SK-N-SH treated with all-trans-retinoic acid at 6 μM for 48 hours (cell line): ENCODE measurements at regions not wholly inside any gene's neighbourhood (a gene's known extent, or its start where the extent isn't known, plus 50 kb on each side); places are given as distances from the start of the nearest gene placed in this dataset.

Experiments
- ATAC-seq: fragments of 200-7000 bp; cut with Tn5 transposase; 3 replicates; pipeline ENCODE4 v1.9.1; 2020; ENCODE audit warnings: mild to moderate bottlenecking, moderate library complexity
- ARNTL ChIP-seq: fragments of 450-650 bp; formaldehyde crosslinking; IDR thresholded peaks from 2 replicates; pipeline ENCODE4 v1.5.0; 2020; ENCODE audit warnings: low read depth, mild to moderate bottlenecking, moderate library complexity, borderline replicate concordance
- BACH2 ChIP-seq: fragments of 250-450 bp; sonication (Bioruptor Pico); IDR thresholded peaks from 2 replicates; pipeline ENCODE4 v1.9.0; 2021; ENCODE audit warnings: mild to moderate bottlenecking, borderline replicate concordance
- CREB5 ChIP-seq: fragments of 250-450 bp; sonication (Bioruptor Pico); IDR thresholded peaks from 2 replicates; pipeline ENCODE4 v1.5.1; 2020; ENCODE audit warnings: low read depth, mild to moderate bottlenecking, moderate library complexity
- CSDC2 ChIP-seq: fragments of 250-450 bp; sonication (Bioruptor Pico); IDR thresholded peaks from 2 replicates; pipeline ENCODE4 v1.5.0; 2020; ENCODE audit warnings: mild to moderate bottlenecking, moderate library complexity
- CSRNP3 ChIP-seq: fragments of 250-450 bp; sonication (Bioruptor Pico); IDR thresholded peaks from 2 replicates; pipeline ENCODE4 v1.5.1; 2021; ENCODE audit warnings: mild to moderate bottlenecking, moderate library complexity
- ESRRG ChIP-seq: fragments of 250-450 bp; sonication (Bioruptor Pico); IDR thresholded peaks from 2 replicates; pipeline ENCODE4 v1.6.1; 2021; ENCODE audit warnings: mild to moderate bottlenecking
- GLIS3 ChIP-seq: fragments of 250-450 bp; sonication (Bioruptor Pico); IDR thresholded peaks from 2 replicates; pipeline ENCODE4 v1.5.0; 2020; ENCODE audit warnings: mild to moderate bottlenecking, moderate library complexity
- ISL1 ChIP-seq: fragments of 250-450 bp; sonication (Bioruptor Pico); IDR thresholded peaks from 2 replicates; pipeline ENCODE4 v2.1.2; 2022; ENCODE audit warnings: mild to moderate bottlenecking, moderate library complexity
- OSR1 ChIP-seq: fragments of 250-450 bp; sonication (Bioruptor Pico); IDR thresholded peaks from 2 replicates; pipeline ENCODE4 v1.8.0; 2022; ENCODE audit warnings: moderate library complexity, mild to moderate bottlenecking, inconsistent platforms
- PATZ1 ChIP-seq: fragments of 250-450 bp; sonication (Bioruptor Pico); IDR thresholded peaks from 2 replicates; pipeline ENCODE4 v1.8.0; 2020; ENCODE audit warnings: mild to moderate bottlenecking, moderate library complexity, borderline replicate concordance
- POU6F1 ChIP-seq: fragments of 250-450 bp; sonication (Bioruptor Pico); IDR thresholded peaks from 2 replicates; pipeline ENCODE4 v1.8.0; 2021; ENCODE audit warnings: low read depth, mild to moderate bottlenecking, moderate library complexity, borderline replicate concordance
- PPARA ChIP-seq: fragments of 250-450 bp; sonication (Bioruptor Pico); IDR thresholded peaks from 2 replicates; pipeline ENCODE4 v1.5.0; 2020; ENCODE audit warnings: mild to moderate bottlenecking, borderline replicate concordance
- RARB ChIP-seq: fragments of 250-450 bp; sonication (Bioruptor Pico); IDR thresholded peaks from 2 replicates; pipeline ENCODE4 v1.8.0; 2021; ENCODE audit warnings: mild to moderate bottlenecking, moderate library complexity
- TCF4 ChIP-seq: fragments of 250-450 bp; sonication (Bioruptor Pico); IDR thresholded peaks from 2 replicates; pipeline ENCODE4 v1.8.0; 2021; ENCODE audit warnings: mild to moderate bottlenecking, moderate library complexity, borderline replicate concordance
- TOX ChIP-seq: fragments of 250-450 bp; sonication (Bioruptor Pico); IDR thresholded peaks from 2 replicates; pipeline ENCODE4 v1.8.0; 2021; ENCODE audit warnings: mild to moderate bottlenecking, moderate library complexity, borderline replicate concordance
- TSHZ2 ChIP-seq: fragments of 250-450 bp; sonication (Bioruptor Pico); IDR thresholded peaks from 2 replicates; pipeline ENCODE4 v1.5.0; 2020; ENCODE audit warnings: mild to moderate bottlenecking, moderate library complexity
- ZC3H10 ChIP-seq: fragments of 250-450 bp; sonication (Bioruptor Pico); IDR thresholded peaks from 2 replicates; pipeline ENCODE4 v1.5.1; 2021; ENCODE audit warnings: mild to moderate bottlenecking, moderate library complexity
- ZFP3 ChIP-seq: fragments of 250-450 bp; sonication (Bioruptor Pico); IDR thresholded peaks from 2 replicates; pipeline ENCODE4 v1.5.0; 2020; ENCODE audit warnings: mild to moderate bottlenecking, moderate library complexity
- ZFP30 ChIP-seq: fragments of 450-650 bp; formaldehyde crosslinking; IDR thresholded peaks from 2 replicates; pipeline ENCODE4 v1.5.0; 2022; ENCODE audit warnings: mild to moderate bottlenecking, moderate library complexity
- ZNF565 ChIP-seq: fragments of 450-650 bp; formaldehyde crosslinking; conservative IDR thresholded peaks from 2 replicates; pipeline ENCODE4 v1.5.0; 2020; ENCODE audit warnings: low read depth, mild to moderate bottlenecking, moderate library complexity
- ZNF70 ChIP-seq: fragments of 450-650 bp; formaldehyde crosslinking; IDR thresholded peaks from 2 replicates; pipeline ENCODE4 v1.5.0; 2020; ENCODE audit warnings: mild to moderate bottlenecking, moderate library complexity
- ZNF8 ChIP-seq: fragments of 450-650 bp; formaldehyde crosslinking; IDR thresholded peaks from 2 replicates; pipeline ENCODE4 v1.5.0; 2020; ENCODE audit warnings: mild to moderate bottlenecking, moderate library complexity

GRCh38 chr16:59087641-59088040, 353.5 kb upstream of the GOT2 start (continued):
- TF ChIP-seq PATZ1 (CRISPR knock-in tag) (no peak), ESRRG (CRISPR knock-in tag) (no peak), ZNF8 (no peak), ZC3H10 (CRISPR knock-in tag) (no peak)

- TF ChIP-seq CREB5 = no peak
- no peak for TF ChIP-seq TCF4 (CRISPR knock-in tag)
- TF ChIP-seq ZNF565 (CRISPR knock-in tag) = no peak
- TF ChIP-seq ARNTL (CRISPR knock-in tag) = no peak
- no peak for TF ChIP-seq CSRNP3 (CRISPR knock-in tag)
- no peak for TF ChIP-seq ISL1
- TF ChIP-seq ZFP30 (CRISPR knock-in tag) = no peak
- TF ChIP-seq POU6F1 (CRISPR knock-in tag) = no peak
- TF ChIP-seq ZC3H10 (CRISPR knock-in tag) = no peak
- TF ChIP-seq TOX (CRISPR knock-in tag) = no peak
- TF ChIP-seq TSHZ2 = no peak
- TF ChIP-seq BACH2 (CRISPR knock-in tag) = no peak
- TF ChIP-seq OSR1 = no peak
- TF ChIP-seq RARB = no peak
- no peak for TF ChIP-seq CSDC2 (CRISPR knock-in tag)
- no peak for TF ChIP-seq PATZ1 (CRISPR knock-in tag)
- no peak for TF ChIP-seq PPARA (CRISPR knock-in tag)
- TF ChIP-seq ZNF70 (CRISPR knock-in tag) = no peak
- ATAC-seq = no peak
Observed at GRCh38 chr16:59067205-59067604, 333.1 kb upstream of the GOT2 start.

GRCh38 chr16:59060207-59060606, 326.1 kb upstream of the GOT2 start:
- TF ChIP-seq GLIS3 (CRISPR knock-in tag) (no peak), RARB (no peak), ZFP30 (CRISPR knock-in tag) (no peak), TOX (CRISPR knock-in tag) (no peak), PPARA (CRISPR knock-in tag) (no peak), POU6F1 (CRISPR knock-in tag) (no peak), ZNF8 (no peak), ISL1 (no peak), ARNTL (CRISPR knock-in tag) (no peak), CSRNP3 (CRISPR knock-in tag) (no peak), ZFP3 (CRISPR knock-in tag) (no peak), ZC3H10 (CRISPR knock-in tag) (no peak)
- ATAC-seq = no peak
